Ishikawa (cell line): ENCODE measurements at regions not wholly inside any gene's neighbourhood (a gene's known extent, or its start where the extent isn't known, plus 50 kb on each side); places are given as distances from the start of the nearest gene placed in this dataset.

Experiments
- FOXM1 ChIP-seq: IDR thresholded peaks from 2 replicates; pipeline ENCODE4 v1.6.1; 2012; ENCODE audit warnings: low read depth, borderline replicate concordance
- MAX ChIP-seq: IDR thresholded peaks from 2 replicates; pipeline ENCODE4 v1.6.1; 2012
- USF1 ChIP-seq: IDR thresholded peaks from 2 replicates; pipeline ENCODE4 v1.6.1; 2012

- no peak for TF ChIP-seq USF1
- TF ChIP-seq MAX, result no peak
- TF ChIP-seq FOXM1, result no peak
These were observed 170.5 kb downstream of the PYDC2 start for GRCh38 chr3:191631496-191631895.
